ENCODE measurements at regions not wholly inside any gene's neighbourhood (a gene's known extent, or its start where the extent isn't known, plus 50 kb on each side); places are given as distances from the start of the nearest gene placed in this dataset.
"Not testable (repeated sequence)": the region's sequence is repeated elsewhere in the genome, so short reads cannot be mapped to it uniquely, and the experiment has no call there.

GRCh38 chr3:23710555-23710954 lies 95.2 kb upstream of the UBE2E1 start:
- DNase-seq: no peak

GRCh38 chr3:23711916-23712494 lies 93.8 kb upstream of the UBE2E1 start:
- no peak for DNase-seq

DNA sequence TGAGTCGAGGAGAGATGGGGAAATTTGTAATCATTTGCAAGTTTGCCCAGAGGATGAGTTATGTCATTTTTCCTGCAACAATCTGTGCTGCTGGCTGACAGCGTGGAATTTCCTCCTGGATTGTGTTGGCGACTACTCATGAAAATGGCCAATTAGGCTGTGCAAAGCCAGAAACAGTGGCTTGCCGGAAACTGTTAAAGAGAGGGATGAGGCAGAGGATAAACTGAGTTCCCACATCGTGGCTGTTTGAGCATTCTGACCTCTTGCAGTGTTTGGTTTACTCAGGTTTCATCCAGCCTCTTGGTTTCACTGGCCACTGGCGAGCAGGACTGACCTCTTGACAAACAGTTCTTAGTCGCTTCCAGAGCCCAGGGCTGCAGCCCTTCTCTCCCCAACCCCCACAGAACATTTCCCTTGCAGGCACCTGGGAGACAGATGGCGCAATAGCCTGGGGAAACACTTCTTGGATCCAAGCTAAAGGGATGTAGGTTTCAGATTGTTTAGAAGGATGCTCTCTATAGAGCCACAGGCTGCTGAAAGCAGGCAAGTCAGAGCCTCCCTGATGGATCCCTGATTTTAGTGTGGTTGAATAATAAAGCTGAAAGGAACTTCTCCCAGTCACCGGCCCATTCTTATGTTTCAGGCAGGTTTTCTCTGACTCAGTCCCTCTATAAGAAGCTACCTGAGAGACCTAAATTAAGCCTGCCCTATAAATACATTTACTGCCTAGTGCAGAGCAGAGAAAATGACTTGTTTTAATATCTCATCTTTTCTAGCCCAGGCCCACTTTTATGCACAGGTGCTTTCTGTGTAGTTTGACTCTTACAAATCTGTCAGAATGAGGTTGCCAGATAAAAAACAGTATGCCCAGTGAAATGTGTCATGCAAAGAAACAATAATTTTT lies 92.8 kb upstream of the UBE2E1 start:
- DNase-seq: peak; percentile 34

- DNase-seq: no peak
These were observed 92.1 kb upstream of the UBE2E1 start for GRCh38 chr3:23713641-23714040.

GRCh38 chr3:23720059-23720458 lies 85.7 kb upstream of the UBE2E1 start:
- no peak for DNase-seq

GRCh38 chr3:23720885-23721284 lies 84.9 kb upstream of the UBE2E1 start:
- no peak for DNase-seq

DNA sequence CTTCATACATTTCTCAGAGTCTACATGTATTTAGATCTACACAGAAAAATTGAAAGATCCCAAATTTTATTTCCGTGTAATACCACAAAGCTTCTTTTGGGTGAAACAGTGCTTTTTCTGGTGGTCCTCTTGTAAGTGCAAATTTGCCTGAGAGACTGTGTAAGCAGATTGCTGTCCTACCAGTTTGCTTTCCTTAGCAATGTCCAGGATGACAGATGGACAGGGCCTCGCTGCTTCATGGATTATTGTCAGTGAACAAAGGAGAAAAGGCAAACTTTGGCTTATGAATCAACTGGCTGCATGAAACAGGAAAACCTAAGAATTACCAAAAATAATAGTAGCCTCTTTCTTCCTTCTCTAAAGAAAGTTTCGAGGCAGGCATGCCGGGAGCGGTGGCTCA lies 82.6 kb upstream of the UBE2E1 start:
- DNase-seq: no peak

GRCh38 chr3:23723930-23724329 lies 81.8 kb upstream of the UBE2E1 start:
- DNase-seq: no peak

DNA sequence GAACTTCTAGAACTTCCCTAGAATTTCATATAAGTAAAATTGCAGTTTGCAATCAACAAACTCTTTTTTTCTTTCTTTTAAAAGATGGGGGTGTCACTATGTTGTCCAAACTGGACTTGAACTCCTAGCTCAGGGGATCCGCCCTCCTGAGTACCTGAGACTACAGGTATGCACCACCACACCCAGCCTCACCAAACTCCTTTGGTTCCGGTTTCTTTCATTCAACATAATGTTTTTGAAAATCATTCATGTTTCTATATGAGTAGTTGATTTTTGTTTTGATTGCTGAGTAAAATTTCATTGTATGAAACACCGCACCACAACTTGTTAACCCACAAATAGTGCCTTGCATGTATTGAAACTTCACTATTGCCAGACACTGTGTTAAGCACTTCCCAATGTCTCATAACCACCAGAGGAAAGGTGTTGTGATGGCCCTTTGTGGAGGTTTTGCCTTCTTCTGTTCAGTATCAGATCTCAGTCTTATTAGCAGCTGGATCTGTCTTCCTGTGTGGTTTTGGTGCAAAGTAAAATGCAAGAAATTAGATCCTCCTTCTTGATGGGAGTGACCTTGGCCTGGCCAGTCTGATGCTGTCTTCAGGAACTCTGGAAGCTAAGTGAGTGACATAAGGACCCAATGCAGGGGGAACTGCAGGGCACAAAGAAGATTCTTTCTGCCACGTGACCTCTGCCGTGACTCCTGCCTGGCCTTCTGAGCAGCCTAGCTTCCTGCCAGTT lies 78.8 kb upstream of the UBE2E1 start:
- DNase-seq: no peak

DNA sequence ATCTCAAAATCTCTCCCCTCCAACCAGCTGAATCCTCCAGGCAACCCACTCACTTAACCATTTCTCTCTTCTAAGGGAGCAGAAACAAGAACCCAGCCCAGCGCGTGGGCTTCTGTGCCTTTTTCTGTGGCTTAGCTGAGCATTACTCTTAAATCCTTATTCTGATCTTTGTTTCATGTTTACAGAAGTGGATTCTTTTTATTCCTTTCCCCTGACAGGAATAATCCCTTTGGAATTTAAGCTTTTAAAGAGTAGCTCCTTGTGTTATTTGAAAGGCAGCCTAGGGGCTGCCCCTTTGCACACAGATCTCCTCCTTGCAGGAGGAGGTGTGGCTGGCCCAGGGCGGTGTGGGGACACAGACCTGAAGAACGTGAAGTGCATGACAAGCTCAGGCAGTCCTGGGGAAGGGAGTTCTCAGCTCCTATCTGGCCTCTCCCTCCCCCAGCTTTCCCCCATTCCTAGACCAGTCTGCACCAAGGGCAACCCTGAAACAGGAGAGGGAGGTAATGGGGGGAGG lies 77.1 kb upstream of the UBE2E1 start:
- DNase-seq: no peak

- not testable (repeated sequence) for DNase-seq
These were observed 76.4 kb upstream of the UBE2E1 start for GRCh38 chr3:23729362-23729761.

DNA sequence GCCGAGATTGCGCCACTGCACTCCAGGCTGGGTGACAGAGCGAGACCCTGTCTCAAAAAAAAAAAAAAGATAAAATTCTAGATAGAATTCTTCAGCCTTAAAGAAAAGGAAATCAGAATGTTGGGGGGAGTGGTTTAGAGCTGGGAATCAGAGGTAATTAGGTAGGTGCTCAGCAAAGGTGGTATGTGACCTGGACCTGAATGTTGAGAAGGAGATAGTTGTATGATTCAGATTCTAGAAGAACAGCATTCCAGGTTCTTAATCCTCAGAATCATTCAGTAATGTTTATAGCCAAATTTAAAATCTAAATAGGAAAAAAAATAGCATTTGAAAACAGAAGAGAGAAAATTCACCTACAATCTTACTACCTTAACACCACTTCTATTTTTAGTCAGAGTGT lies 71.3 kb upstream of the UBE2E1 start:
- DNase-seq: no peak

DNA sequence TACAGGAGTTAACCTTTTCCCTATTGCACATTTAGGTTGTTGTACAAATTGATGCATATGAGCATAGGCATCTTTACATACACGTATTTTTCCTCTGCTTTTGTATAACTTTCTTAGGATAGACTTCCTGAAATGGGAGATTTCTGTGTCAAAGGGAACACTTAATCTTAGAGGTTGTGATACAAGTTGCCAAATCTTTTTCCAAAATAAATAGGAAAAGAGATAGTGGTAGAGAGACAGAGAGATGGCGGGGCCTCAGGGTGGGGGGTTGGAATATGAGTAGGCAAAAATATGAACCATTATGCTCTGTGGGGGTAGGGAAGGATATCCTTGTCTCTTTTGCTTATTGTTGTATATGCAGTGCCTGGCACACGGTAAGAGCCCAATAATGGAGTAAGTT lies 70.7 kb upstream of the UBE2E1 start:
- no peak for DNase-seq

DNA sequence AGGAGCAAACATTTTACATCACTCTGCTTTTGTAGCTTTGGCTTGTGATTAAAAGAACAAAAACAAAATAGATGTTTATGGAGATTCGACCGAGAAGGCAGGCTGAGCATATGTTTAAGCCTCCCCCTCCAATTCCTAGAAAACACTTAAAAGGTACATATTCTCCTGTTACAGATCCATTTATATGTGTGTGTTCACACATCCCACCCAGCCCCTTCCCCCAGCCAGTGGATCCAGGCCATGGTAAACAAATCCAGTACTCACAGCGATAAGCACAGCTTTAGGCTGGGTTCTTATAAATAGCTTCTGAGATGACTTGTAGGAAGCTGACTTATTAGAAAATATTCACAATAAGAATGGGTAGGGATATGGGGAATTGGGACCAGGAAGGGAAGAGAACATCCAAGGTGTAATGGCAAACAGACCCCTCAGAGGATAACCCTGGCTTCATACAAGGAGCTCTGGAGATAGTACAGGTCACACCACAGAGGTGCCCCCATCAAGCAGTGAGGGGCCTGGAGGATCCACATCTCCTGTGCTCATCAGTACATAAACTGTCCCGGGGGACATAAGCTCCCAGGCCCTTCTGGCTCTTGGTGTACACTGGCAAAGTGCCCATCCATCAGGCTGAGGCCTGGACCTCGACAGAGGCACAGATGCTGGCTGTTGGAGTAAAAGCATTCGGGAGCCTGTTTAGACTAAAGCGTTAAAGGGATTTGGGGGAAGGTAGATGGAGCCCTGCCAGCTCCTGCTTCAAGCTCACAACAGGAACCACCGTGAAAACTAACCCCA lies 70.0 kb upstream of the UBE2E1 start:
- DNase-seq: no peak

DNA sequence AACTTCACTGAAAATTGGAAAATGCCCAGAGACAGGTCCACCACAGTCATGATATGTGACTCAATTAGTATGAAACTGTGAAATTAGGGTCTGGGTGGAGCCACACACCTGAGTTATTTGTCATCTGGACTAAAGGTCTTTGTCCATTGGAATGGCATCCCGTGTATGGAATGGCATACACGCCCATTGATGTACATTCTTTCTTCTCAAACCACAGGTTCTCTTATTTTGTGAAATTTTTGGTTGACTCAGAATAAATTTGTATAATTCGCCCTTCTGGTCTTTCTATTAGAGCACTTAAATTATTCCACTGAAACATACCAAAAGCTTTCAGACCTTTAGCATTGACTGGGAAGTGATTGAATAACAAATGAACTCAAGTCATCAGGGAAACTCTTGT lies 66.8 kb upstream of the UBE2E1 start:
- no peak for DNase-seq

GRCh38 chr3:23739536-23739935 lies 66.2 kb upstream of the UBE2E1 start:
- DNase-seq: no peak

DNA sequence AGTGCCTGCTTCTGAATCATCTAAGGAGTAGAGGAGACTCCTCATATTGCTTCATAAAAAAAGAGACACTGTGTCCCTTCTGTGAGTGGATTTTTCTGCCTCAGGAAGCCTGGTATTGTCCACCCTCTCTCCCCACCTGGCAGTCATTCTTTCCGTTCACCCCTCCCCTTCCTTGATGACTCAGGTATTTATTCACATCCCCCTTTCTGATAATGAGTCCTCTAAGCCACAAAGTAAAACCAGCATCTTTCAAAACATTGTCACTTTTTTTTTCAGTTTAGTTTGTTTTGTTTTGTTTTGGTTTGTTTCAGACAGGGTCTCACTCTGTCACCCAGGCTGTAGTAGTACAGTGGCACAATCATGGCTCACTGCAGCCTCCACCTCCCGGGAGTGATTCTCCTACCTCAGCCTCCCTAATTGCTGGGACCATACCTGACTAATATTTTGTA lies 65.2 kb upstream of the UBE2E1 start:
- no peak for DNase-seq

- DNase-seq: no peak
These were observed 64.6 kb upstream of the UBE2E1 start for GRCh38 chr3:23741036-23741706.

DNA sequence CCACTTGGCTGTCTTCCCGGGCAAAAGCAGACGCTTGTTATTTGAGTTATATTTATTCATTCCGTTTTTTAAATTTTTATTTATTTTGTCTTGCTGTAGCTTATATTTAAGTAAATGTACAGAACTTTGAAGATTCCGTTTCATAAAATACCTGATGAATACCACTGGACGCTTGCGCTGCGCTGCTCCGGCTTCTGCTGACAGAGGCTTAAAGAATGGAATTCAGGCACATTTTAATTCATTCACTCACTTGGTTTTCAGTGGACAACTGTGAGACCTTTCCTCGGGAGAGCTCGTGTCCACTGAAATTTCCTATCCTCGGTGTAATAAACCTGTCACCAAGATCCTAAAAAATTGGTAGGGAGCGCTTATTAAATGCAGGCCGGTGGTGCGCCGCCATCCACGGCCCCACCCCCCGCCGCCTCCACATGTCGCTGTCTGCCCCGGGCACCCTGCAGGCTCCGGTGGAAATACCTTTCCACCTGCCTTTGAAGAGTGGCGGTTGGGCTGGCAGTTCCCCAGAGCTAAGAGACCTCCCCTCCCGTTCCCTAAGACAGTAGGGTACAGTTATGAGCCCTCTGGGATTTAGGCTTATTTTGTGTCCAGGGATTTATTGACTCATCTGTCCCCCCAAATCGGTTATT lies 62.5 kb upstream of the UBE2E1 start:
- no peak for DNase-seq

GRCh38 chr3:23746441-23746840 lies 59.3 kb upstream of the UBE2E1 start:
- DNase-seq: no peak

- DNase-seq: no peak
These were observed 57.9 kb upstream of the UBE2E1 start for GRCh38 chr3:23747841-23748240.

Measured in NCI-H748 treated with DMSO at 0.1 percent for 48 hours (cell line).